GM21526 (cell line): ENCODE measurements at regions not wholly inside any gene's neighbourhood (a gene's known extent, or its start where the extent isn't known, plus 50 kb on each side); places are given as distances from the start of the nearest gene placed in this dataset.

Experiments used
- ATAC-seq: cut with Tn5 transposase; IDR thresholded peaks from one replicate; pipeline ENCODE4 v1.9.1; 2021; ENCODE audit warnings: moderate library complexity; ENCODE audit not compliant: unreplicated experiment, low FRiP score

- no peak for ATAC-seq
Measured at GRCh38 chr17:71276079-71276478, 844.7 kb upstream of the SOX9 start.

- ATAC-seq: no peak
Measured at GRCh38 chr17:71283486-71283885, 837.3 kb upstream of the SOX9 start.

- no peak for ATAC-seq
Measured at GRCh38 chr17:71284032-71284755, 836.6 kb upstream of the SOX9 start.

- ATAC-seq: no peak
Measured at GRCh38 chr17:71286625-71287024, 834.2 kb upstream of the SOX9 start.

- ATAC-seq: no peak
Measured at GRCh38 chr17:71287071-71287823, 833.6 kb upstream of the SOX9 start.

- no peak for ATAC-seq
Measured at GRCh38 chr17:71292006-71292405, 828.8 kb upstream of the SOX9 start.

- ATAC-seq: no peak
Measured at GRCh38 chr17:71296005-71296404, 824.8 kb upstream of the SOX9 start.

- no peak for ATAC-seq
Measured at GRCh38 chr17:71301063-71301462, 819.8 kb upstream of the SOX9 start.

GRCh38 chr17:71302721-71303549 lies 817.9 kb upstream of the SOX9 start:
- ATAC-seq: no peak

GRCh38 chr17:71304498-71305158 lies 816.2 kb upstream of the SOX9 start:
- no peak for ATAC-seq

GRCh38 chr17:71313866-71314265 lies 807.0 kb upstream of the SOX9 start:
- no peak for ATAC-seq

- no peak for ATAC-seq
Measured at GRCh38 chr17:71315568-71315967, 805.3 kb upstream of the SOX9 start.

- no peak for ATAC-seq
Measured at GRCh38 chr17:71316176-71316897, 804.5 kb upstream of the SOX9 start.

- ATAC-seq: no peak
Measured at GRCh38 chr17:71320009-71320796, 800.6 kb upstream of the SOX9 start.

- no peak for ATAC-seq
Measured at GRCh38 chr17:71325117-71325516, 795.7 kb upstream of the SOX9 start.

- no peak for ATAC-seq
Measured at GRCh38 chr17:71325886-71326285, 794.9 kb upstream of the SOX9 start.

- no peak for ATAC-seq
Measured at GRCh38 chr17:71327376-71328059, 793.3 kb upstream of the SOX9 start.

GRCh38 chr17:71329310-71330098 lies 791.3 kb upstream of the SOX9 start:
- no peak for ATAC-seq
